Panc1 (cell line): ENCODE measurements at regions not wholly inside any gene's neighbourhood (a gene's known extent, or its start where the extent isn't known, plus 50 kb on each side); places are given as distances from the start of the nearest gene placed in this dataset.

ENCODE experiments used
- ATAC-seq: fragments of 200-7000 bp; cut with Tn5 transposase; 2 replicates; pipeline ENCODE4 v1.9.1; 2020; ENCODE audit warnings: mild to moderate bottlenecking, moderate library complexity
- BruUV-seq: library from RNA; stranded (reverse); fragments of 400-500 nt; replicated peaks from 2 replicates; lab custom pipeline; 2021; lab: Mats Ljungman, UMichigan
- CTCF ChIA-PET: fragments of 300-600 bp; sonication (Branson Sonifier 250); formaldehyde crosslinking; loops from one replicate; lab custom pipeline; 2022; ENCODE audit warnings: antibody characterized with exemption; lab: Charles Lee
- POLR2A ChIA-PET: fragments of 300-600 bp; sonication (Branson Sonifier 250); formaldehyde crosslinking; loops from one replicate; lab custom pipeline; 2022; ENCODE audit warnings: antibody characterized with exemption; lab: Charles Lee
- DNase-seq: peaks from one replicate; pipeline ENCODE4 v3.0.0-alpha.2; 2010; ENCODE audit warnings: low read depth, low spot score
- H3K27ac ChIP-seq: 2 replicates; pipeline ENCODE4 v1.5.1; 2011; ENCODE audit warnings: mild to moderate bottlenecking, low read length, inconsistent platforms
- H3K27me3 ChIP-seq: fragments of 200-500 bp; sonication (Bioruptor generic); 2 replicates; pipeline ENCODE4 v1.6.0; 2014; ENCODE audit warnings: low read length, inconsistent platforms; ENCODE audit not compliant: control insufficient read depth, insufficient read depth
- H3K36me3 ChIP-seq: fragments of 200-500 bp; sonication (Bioruptor generic); 2 replicates; pipeline ENCODE4 v1.5.1; 2014; ENCODE audit warnings: inconsistent platforms, mild to moderate bottlenecking, low read length, moderate library complexity; ENCODE audit not compliant: control insufficient read depth, insufficient read depth
- H3K4me1 ChIP-seq: 2 replicates; pipeline ENCODE4 v1.5.1; 2011; ENCODE audit warnings: inconsistent platforms, mild to moderate bottlenecking, low read length, moderate library complexity; ENCODE audit not compliant: control insufficient read depth, insufficient read depth
- H3K4me3 ChIP-seq, 2 experiments: 2 replicates each; pipeline ENCODE4 v1.5.1; 2011 to 2012; ENCODE audit warnings: low read depth in 2 of 2, low read length in 2 of 2, mild to moderate bottlenecking in 2 of 2, inconsistent platforms in 1 of 2, moderate library complexity in 1 of 2
- H3K9me3 ChIP-seq: fragments of 200-500 bp; sonication (Bioruptor generic); 2 replicates; pipeline ENCODE4 v1.5.1; 2014; ENCODE audit warnings: low read depth, mild to moderate bottlenecking, inconsistent platforms, low read length, moderate library complexity; ENCODE audit not compliant: control insufficient read depth, insufficient read depth
- CTCF ChIP-seq: fragments of 450-650 bp; IDR thresholded peaks from 2 replicates; pipeline ENCODE4 v1.5.1; 2017; ENCODE audit warnings: mild to moderate bottlenecking
- POLR2AphosphoS5 ChIP-seq: IDR thresholded peaks from 2 replicates; pipeline ENCODE4 v1.6.1; 2012; ENCODE audit warnings: mild to moderate bottlenecking, low read depth, low read length, moderate library complexity
- REST ChIP-seq, 2 experiments: IDR thresholded peaks; 2 replicates each; pipeline ENCODE4 v1.6.1; 2011 to 2012; ENCODE audit warnings: low read depth in 2 of 2, control low read depth in 1 of 2, low read length in 1 of 2, mild to moderate bottlenecking in 1 of 2, moderate library complexity in 1 of 2; ENCODE audit not compliant: insufficient read depth in 1 of 2
- SIN3A ChIP-seq: IDR thresholded peaks from 2 replicates; pipeline ENCODE4 v1.6.1; 2012; ENCODE audit warnings: low read depth, mild to moderate bottlenecking, low read length, moderate library complexity, borderline replicate concordance; ENCODE audit not compliant: insufficient read depth
- TCF7L2 ChIP-seq: IDR thresholded peaks from 2 replicates; pipeline ENCODE4 v1.6.1; 2011; ENCODE audit warnings: mild to moderate bottlenecking, low read depth, low read length, inconsistent platforms
- in situ Hi-C: cut with HindIII; loops from 2 replicates; pipeline ENCODE4 v1.10.0; 2016; ENCODE audit warnings: low sequenced_read_pairs, low pct_unique_long_range_greater_than_20kb
- intact Hi-C: fragments of 100-400 bp; cut with micrococcal nuclease; formaldehyde crosslinking; loops from one replicate; pipeline ENCODE4 v1.10.0; 2022; ENCODE audit not compliant: unreplicated experiment

- Histone ChIP-seq H3K36me3 (no peaks in the 10 kb centered on the region), H3K4me3 (no peak overlapping the region), H3K27ac (no peak overlapping the region), H3K4me1 (no peaks in the 10 kb centered on the region), H3K27me3 (no peaks in the 10 kb centered on the region), H3K9me3 (no peaks in the 10 kb centered on the region)
- DNase-seq (no peak), ATAC-seq (no peak)
- TF ChIP-seq SIN3A (no peak), REST (IDR thresholded peaks at IDR 0.05; ENCODE audit: insufficient read depth in 1 of 2, low read depth in 2 of 2, low read length in 1 of 2) (no peak), TCF7L2 (no peak), CTCF (no peak), POLR2AphosphoS5 (no peak)
- CTCF ChIA-PET = no interaction called here
- BruUV-seq = no TSS peak
- intact Hi-C loops = no loop called here
- in situ Hi-C loops = no loop called here
- POLR2A ChIA-PET = no interaction called here
Measured at GRCh38 chr3:74520895-74521294, 93.6 kb downstream of the CNTN3 start.

GRCh38 chr3:74518610-74519009, 95.8 kb downstream of the CNTN3 start:
- no peaks in the 10 kb centered on the region for H3K27me3 ChIP-seq
- ChIA-PET CTCF (no interaction called here), POLR2A (no interaction called here)
- H3K4me3 ChIP-seq = no peak overlapping the region
- BruUV-seq = no TSS peak
- no peak for DNase-seq
- ATAC-seq = no peak
- TF ChIP-seq SIN3A (no peak), REST (IDR thresholded peaks at IDR 0.05; ENCODE audit: insufficient read depth in 1 of 2, low read depth in 2 of 2, low read length in 1 of 2) (no peak), CTCF (no peak), POLR2AphosphoS5 (no peak), TCF7L2 (no peak)
- no peak overlapping the region for H3K27ac ChIP-seq
- intact Hi-C loops (no loop called here), in situ Hi-C loops (no loop called here)
- no peaks in the 10 kb centered on the region for H3K4me1 ChIP-seq
- no peaks in the 10 kb centered on the region for H3K36me3 ChIP-seq
- H3K9me3 ChIP-seq = no peaks in the 10 kb centered on the region
